Sigmoid colon (tissue), 3 donors: ENCODE measurements at regions not wholly inside any gene's neighbourhood (a gene's known extent, or its start where the extent isn't known, plus 50 kb on each side); places are given as distances from the start of the nearest gene placed in this dataset.

Source experiments
- POLR2A ChIP-seq, 2 donors: fragments of 450-650 bp; IDR thresholded peaks; one replicate each; pipeline ENCODE4 v1.6.1; 2016; ENCODE audit warnings: antibody characterized with exemption in 2 of 2, mild to moderate bottlenecking in 2 of 2, moderate library complexity in 2 of 2
- TF ChIP-seq, protein P1 (sequence below), 4 experiments: fragments of 450-650 bp in 3 of 4; fragments of 200-600 bp in 1 of 4; IDR thresholded peaks; one replicate each; pipeline ENCODE4 v1.5.1; 2016 to 2019; ENCODE audit warnings: antibody characterized with exemption in 4 of 4, mild to moderate bottlenecking in 3 of 4, moderate library complexity in 2 of 4

DNA sequence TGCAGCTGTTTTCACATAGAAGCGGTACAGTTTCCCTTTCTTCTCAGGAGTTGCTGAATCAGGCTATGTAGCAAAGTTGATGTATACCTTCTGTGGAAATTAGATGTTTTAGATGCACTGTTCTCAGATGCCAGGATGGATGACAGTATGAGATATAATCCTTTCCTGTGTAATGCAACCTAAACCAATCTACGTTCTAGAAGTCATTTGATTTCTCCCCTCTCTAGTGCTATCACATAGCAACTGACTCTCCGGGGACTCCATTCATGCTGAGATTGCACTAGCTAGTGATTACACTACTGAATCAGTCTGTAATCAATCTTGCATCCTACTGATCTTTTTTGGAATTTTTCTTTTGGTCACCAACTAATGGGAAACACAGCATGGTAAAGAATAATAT, 1881.7 kb downstream of the PCDH7 start:
- TF ChIP-seq, protein P1, sequence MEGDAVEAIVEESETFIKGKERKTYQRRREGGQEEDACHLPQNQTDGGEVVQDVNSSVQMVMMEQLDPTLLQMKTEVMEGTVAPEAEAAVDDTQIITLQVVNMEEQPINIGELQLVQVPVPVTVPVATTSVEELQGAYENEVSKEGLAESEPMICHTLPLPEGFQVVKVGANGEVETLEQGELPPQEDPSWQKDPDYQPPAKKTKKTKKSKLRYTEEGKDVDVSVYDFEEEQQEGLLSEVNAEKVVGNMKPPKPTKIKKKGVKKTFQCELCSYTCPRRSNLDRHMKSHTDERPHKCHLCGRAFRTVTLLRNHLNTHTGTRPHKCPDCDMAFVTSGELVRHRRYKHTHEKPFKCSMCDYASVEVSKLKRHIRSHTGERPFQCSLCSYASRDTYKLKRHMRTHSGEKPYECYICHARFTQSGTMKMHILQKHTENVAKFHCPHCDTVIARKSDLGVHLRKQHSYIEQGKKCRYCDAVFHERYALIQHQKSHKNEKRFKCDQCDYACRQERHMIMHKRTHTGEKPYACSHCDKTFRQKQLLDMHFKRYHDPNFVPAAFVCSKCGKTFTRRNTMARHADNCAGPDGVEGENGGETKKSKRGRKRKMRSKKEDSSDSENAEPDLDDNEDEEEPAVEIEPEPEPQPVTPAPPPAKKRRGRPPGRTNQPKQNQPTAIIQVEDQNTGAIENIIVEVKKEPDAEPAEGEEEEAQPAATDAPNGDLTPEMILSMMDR (IDR thresholded peaks at IDR 0.05), result no peak
- TF ChIP-seq POLR2A (IDR thresholded peaks at IDR 0.05), result no peak
